Heart left ventricle (tissue), 13 donors: ENCODE measurements at regions not wholly inside any gene's neighbourhood (a gene's known extent, or its start where the extent isn't known, plus 50 kb on each side); places are given as distances from the start of the nearest gene placed in this dataset.

Source experiments
- CTCF ChIP-seq, 12 donors: fragments of 200-600 bp; sonication (generic) in 4 of 12; IDR thresholded peaks; one replicate each; pipeline versions ENCODE4 v1.5.0 to v1.8.0; 2018 to 2022; ENCODE audit warnings: antibody characterized with exemption in 12 of 12, mild to moderate bottlenecking in 5 of 12
- POLR2A ChIP-seq, 2 donors: fragments of 450-650 bp; IDR thresholded peaks; one replicate each; pipeline ENCODE4 v1.6.1; 2017; ENCODE audit warnings: antibody characterized with exemption in 2 of 2, mild to moderate bottlenecking in 2 of 2, moderate library complexity in 2 of 2
- donor health status: ischemic (EF 13 %, LVEDD 7.1; RV severe dilation, severe dysfunction).
- donor health status: DM: no; HTN: yes; CAD: no.
- donor health status: DM: no; HTN: no; CAD: no.
- donor health status: ischemic (EF 25% LVEDD 6.9; RV normal size, moderate dysfunction).
- donor health status: ischemic (EF 25% LVEDD 5.7; RV mildly dilated, moderate dysfunction).
- donor health status: ischemic (EF 35%, LVEDD 5.7; RV mildly dilated, moderate dysfunction).
- donor health status: nonischemic (EF 11% LVEDD 7.7; RV severe dilation, severe dysfunction).
- donor health status: DM: yes; HTN: yes; CAD: no.
- donor health status: PGD.
- donor health status: ischemic (EF 29% LVEDD 5.4; RV normal size, mild dysfunction).
- donor health status: nonischemic (EF 23%, LVEDD 6.1; RV moderate dilation, normal function).

GRCh38 chr18:34314847-34315246, 90.1 kb upstream of the NOL4 start:
- TF ChIP-seq CTCF (IDR thresholded peaks at IDR 0.05) (no peak), POLR2A (IDR thresholded peaks at IDR 0.05) (no peak)
